Stomach (tissue), 4 donors: ENCODE measurements at regions not wholly inside any gene's neighbourhood (a gene's known extent, or its start where the extent isn't known, plus 50 kb on each side); places are given as distances from the start of the nearest gene placed in this dataset.
"Not testable (repeated sequence)": the region's sequence is repeated elsewhere in the genome, so short reads cannot be mapped to it uniquely, and the experiment has no call there.

ENCODE experiments used
- POLR2AphosphoS5 ChIP-seq, 3 donors: sonication (generic); formaldehyde crosslinking; IDR thresholded peaks; one replicate each; pipeline ENCODE4 v1.6.1; 2016; ENCODE audit warnings: antibody characterized with exemption in 3 of 3
- TF ChIP-seq, protein P1 (sequence below), 7 experiments: fragments of 450-650 bp in 4 of 7; fragments of 200-600 bp in 3 of 7; sonication (generic) in 3 of 7; IDR thresholded peaks; one replicate each; pipeline ENCODE4 v1.5.1; 2016 to 2019; ENCODE audit warnings: antibody characterized with exemption in 7 of 7, control low read depth in 2 of 7, mild to moderate bottlenecking in 1 of 7

DNA sequence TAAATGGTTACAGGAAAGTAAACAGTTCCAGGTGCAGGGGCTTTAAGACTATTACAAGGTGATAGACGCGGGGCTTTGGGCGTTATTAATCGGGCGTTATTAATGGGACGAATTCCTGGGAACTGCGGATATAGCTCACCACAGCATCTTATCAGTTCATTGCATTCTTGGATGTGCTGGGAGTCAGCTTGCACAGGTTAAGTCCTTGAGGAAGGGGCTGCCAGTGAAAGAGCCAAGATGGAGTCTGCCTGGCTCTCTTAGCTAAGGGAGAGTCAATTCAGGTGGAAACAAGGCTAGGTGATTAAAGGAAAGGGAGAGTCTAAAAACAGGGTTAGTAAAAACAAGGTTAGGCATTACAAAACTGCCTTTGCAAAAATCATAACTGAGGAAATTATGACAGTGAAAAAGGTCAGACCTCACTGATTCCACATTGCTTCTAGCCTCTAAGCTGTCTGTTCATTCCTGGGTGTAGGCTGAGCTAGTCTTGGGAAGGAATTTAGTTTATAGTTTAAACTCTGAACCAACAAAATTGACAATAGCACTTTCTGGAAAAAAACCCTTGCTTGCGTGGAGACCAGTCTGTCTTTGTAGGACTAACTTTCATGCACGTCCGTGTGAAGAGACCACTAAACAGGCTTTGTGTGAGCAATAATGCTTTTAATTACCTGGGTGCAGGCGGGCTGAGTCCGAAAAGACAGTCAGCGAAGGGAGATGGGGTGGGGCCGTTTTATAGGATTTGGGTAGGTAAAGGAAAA, 85.1 kb upstream of the MSH6 start:
- TF ChIP-seq, protein P1, sequence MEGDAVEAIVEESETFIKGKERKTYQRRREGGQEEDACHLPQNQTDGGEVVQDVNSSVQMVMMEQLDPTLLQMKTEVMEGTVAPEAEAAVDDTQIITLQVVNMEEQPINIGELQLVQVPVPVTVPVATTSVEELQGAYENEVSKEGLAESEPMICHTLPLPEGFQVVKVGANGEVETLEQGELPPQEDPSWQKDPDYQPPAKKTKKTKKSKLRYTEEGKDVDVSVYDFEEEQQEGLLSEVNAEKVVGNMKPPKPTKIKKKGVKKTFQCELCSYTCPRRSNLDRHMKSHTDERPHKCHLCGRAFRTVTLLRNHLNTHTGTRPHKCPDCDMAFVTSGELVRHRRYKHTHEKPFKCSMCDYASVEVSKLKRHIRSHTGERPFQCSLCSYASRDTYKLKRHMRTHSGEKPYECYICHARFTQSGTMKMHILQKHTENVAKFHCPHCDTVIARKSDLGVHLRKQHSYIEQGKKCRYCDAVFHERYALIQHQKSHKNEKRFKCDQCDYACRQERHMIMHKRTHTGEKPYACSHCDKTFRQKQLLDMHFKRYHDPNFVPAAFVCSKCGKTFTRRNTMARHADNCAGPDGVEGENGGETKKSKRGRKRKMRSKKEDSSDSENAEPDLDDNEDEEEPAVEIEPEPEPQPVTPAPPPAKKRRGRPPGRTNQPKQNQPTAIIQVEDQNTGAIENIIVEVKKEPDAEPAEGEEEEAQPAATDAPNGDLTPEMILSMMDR (IDR thresholded peaks at IDR 0.05) = not testable (repeated sequence)
- TF ChIP-seq POLR2AphosphoS5 (IDR thresholded peaks at IDR 0.05) = not testable (repeated sequence)
